C4-2B (cell line): ENCODE measurements at regions not wholly inside any gene's neighbourhood (a gene's known extent, or its start where the extent isn't known, plus 50 kb on each side); places are given as distances from the start of the nearest gene placed in this dataset.

ENCODE experiments used
- CTCF ChIP-seq: fragments of 450-650 bp; conservative IDR thresholded peaks from 2 replicates; pipeline ENCODE4 v1.5.1; 2017; ENCODE audit warnings: mild to moderate bottlenecking
- ZFX ChIP-seq: fragments of 450-650 bp; IDR thresholded peaks from 2 replicates; pipeline ENCODE4 v1.6.1; 2017

DNA sequence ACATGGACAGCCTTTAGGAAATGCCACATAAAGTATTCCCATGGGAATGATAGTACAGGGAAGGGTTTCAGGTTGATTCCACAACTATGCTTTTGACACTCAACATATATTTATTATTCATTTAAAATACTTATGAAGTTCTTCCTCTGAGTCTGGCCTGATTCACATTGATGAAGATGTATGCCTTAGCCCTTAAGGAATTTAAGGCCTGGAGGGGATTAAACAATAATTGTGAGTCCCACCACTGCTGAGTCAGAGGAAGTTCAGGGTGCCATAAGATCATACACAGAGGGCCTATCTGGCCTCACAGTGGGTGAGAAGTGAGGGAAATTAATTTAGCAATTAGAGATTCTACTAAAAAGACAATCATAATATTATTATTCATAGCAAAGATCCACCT is 161.1 kb upstream of the SNX19 start:
- TF ChIP-seq CTCF (no peak), ZFX (no peak)
